ENCODE measurements at regions not wholly inside any gene's neighbourhood (a gene's known extent, or its start where the extent isn't known, plus 50 kb on each side); places are given as distances from the start of the nearest gene placed in this dataset.

DNA sequence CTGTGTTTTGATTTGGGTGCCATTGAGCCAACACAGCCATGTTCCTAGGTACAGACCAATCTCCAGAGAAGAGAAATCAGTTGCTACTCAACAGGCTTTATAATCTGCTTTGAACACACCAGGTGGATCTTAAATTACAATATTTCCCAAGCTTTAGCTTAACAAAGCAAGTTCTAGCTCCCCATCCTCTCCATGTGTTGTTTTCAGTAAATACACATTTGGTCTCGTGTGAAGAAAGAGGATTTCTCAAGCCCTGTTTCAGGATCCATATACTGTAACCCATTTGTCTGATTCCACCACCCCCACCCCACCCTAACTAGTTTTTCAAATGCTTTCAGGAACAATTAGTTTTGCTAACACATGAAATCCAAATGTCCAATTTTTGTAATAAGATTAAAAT is 109.6 kb upstream of the NIPBL start:
- H3K27ac ChIP-seq, result no peak overlapping the region
- H3K4me2 ChIP-seq, result no peak overlapping the region
- no peaks in the 10 kb centered on the region for H3K36me3 ChIP-seq (ENCODE audit: insufficient read depth)
- H4K20me1 ChIP-seq (ENCODE audit: insufficient read depth), result no peaks in the 10 kb centered on the region
- no peak overlapping the region for H3K9ac ChIP-seq
- no peak overlapping the region for H2AFZ ChIP-seq (ENCODE audit: low read depth)
- no peaks in the 10 kb centered on the region for H3K27me3 ChIP-seq (ENCODE audit: insufficient read depth, low read depth)
- no peak overlapping the region for H3K4me3 ChIP-seq (IDR thresholded peaks at IDR 0.05; ENCODE audit: insufficient read depth, low read depth, low read length)
- TF ChIP-seq, protein P1, sequence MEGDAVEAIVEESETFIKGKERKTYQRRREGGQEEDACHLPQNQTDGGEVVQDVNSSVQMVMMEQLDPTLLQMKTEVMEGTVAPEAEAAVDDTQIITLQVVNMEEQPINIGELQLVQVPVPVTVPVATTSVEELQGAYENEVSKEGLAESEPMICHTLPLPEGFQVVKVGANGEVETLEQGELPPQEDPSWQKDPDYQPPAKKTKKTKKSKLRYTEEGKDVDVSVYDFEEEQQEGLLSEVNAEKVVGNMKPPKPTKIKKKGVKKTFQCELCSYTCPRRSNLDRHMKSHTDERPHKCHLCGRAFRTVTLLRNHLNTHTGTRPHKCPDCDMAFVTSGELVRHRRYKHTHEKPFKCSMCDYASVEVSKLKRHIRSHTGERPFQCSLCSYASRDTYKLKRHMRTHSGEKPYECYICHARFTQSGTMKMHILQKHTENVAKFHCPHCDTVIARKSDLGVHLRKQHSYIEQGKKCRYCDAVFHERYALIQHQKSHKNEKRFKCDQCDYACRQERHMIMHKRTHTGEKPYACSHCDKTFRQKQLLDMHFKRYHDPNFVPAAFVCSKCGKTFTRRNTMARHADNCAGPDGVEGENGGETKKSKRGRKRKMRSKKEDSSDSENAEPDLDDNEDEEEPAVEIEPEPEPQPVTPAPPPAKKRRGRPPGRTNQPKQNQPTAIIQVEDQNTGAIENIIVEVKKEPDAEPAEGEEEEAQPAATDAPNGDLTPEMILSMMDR (conservative IDR thresholded peaks at IDR 0.05; ENCODE audit: low read depth, low read length), result no peak
- H3K79me2 ChIP-seq (ENCODE audit: insufficient read depth, low read depth), result no peaks in the 10 kb centered on the region
- no peaks in the 10 kb centered on the region for H3K4me1 ChIP-seq (ENCODE audit: low read depth, poor library complexity, severe bottlenecking)

GRCh38 chr5:36768450-36768849 is 108.1 kb upstream of the NIPBL start:
- Histone ChIP-seq H3K27ac (no peak overlapping the region), H2AFZ (ENCODE audit: low read depth) (no peak overlapping the region), H3K9ac (no peak overlapping the region), H3K4me1 (ENCODE audit: low read depth, poor library complexity, severe bottlenecking) (no peaks in the 10 kb centered on the region), H3K4me3 (IDR thresholded peaks at IDR 0.05; ENCODE audit: insufficient read depth, low read depth, low read length) (no peak overlapping the region), H3K27me3 (ENCODE audit: insufficient read depth, low read depth) (no peaks in the 10 kb centered on the region), H3K79me2 (ENCODE audit: insufficient read depth, low read depth) (no peaks in the 10 kb centered on the region), H3K4me2 (no peak overlapping the region), H4K20me1 (ENCODE audit: insufficient read depth) (no peaks in the 10 kb centered on the region), H3K36me3 (ENCODE audit: insufficient read depth) (no peaks in the 10 kb centered on the region)
- TF ChIP-seq, protein P1 (conservative IDR thresholded peaks at IDR 0.05; ENCODE audit: low read depth, low read length), result no peak

GRCh38 chr5:36769129-36769770 is 107.3 kb upstream of the NIPBL start:
- no peak overlapping the region for H2AFZ ChIP-seq (ENCODE audit: low read depth)
- TF ChIP-seq, protein P1 (conservative IDR thresholded peaks at IDR 0.05; ENCODE audit: low read depth, low read length), result no peak
- H3K36me3 ChIP-seq (ENCODE audit: insufficient read depth), result no peaks in the 10 kb centered on the region
- H3K4me2 ChIP-seq, result no peak overlapping the region
- H3K4me1 ChIP-seq (ENCODE audit: low read depth, poor library complexity, severe bottlenecking), result no peaks in the 10 kb centered on the region
- H3K27me3 ChIP-seq (ENCODE audit: insufficient read depth, low read depth), result no peaks in the 10 kb centered on the region
- no peak overlapping the region for H3K9ac ChIP-seq
- no peak overlapping the region for H3K4me3 ChIP-seq (IDR thresholded peaks at IDR 0.05; ENCODE audit: insufficient read depth, low read depth, low read length)
- no peaks in the 10 kb centered on the region for H4K20me1 ChIP-seq (ENCODE audit: insufficient read depth)
- H3K27ac ChIP-seq, result no peak overlapping the region
- no peaks in the 10 kb centered on the region for H3K79me2 ChIP-seq (ENCODE audit: insufficient read depth, low read depth)

DNA sequence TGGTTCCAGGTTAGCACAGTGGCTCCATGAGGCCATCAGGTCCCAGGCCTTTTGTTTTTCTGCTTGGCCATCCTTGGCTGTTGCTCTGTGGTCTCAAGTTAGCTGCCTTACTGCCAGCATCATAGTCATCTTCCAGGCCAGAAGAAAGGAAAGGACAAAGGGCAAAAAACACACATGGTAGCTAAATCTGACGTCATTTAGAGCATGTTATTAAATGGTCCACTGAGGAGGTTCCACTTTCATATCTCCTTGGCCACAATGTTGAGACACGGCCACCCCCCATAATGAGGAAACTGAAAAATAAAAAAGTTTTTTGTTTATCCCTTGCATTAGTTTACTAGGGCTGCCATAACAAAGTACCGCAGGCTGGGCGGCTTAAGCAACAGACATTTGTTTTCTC is 106.4 kb upstream of the NIPBL start:
- Histone ChIP-seq H3K4me3 (IDR thresholded peaks at IDR 0.05; ENCODE audit: insufficient read depth, low read depth, low read length) (no peak overlapping the region), H3K4me1 (ENCODE audit: low read depth, poor library complexity, severe bottlenecking) (no peaks in the 10 kb centered on the region), H3K9ac (no peak overlapping the region), H2AFZ (ENCODE audit: low read depth) (no peak overlapping the region), H3K36me3 (ENCODE audit: insufficient read depth) (no peaks in the 10 kb centered on the region), H3K79me2 (ENCODE audit: insufficient read depth, low read depth) (no peaks in the 10 kb centered on the region), H3K4me2 (no peak overlapping the region), H3K27me3 (ENCODE audit: insufficient read depth, low read depth) (no peaks in the 10 kb centered on the region), H4K20me1 (ENCODE audit: insufficient read depth) (no peaks in the 10 kb centered on the region), H3K27ac (no peak overlapping the region)
- TF ChIP-seq, protein P1 (conservative IDR thresholded peaks at IDR 0.05; ENCODE audit: low read depth, low read length), result no peak
